NCI-H82 (cell line): ENCODE measurements at regions not wholly inside any gene's neighbourhood (a gene's known extent, or its start where the extent isn't known, plus 50 kb on each side); places are given as distances from the start of the nearest gene placed in this dataset.
"Not testable (repeated sequence)": the region's sequence is repeated elsewhere in the genome, so short reads cannot be mapped to it uniquely, and the experiment has no call there.

Experiments
- DNase-seq: peaks from one replicate; lab custom pipeline; 2025; lab: John Stamatoyannopoulos, UW

- peak; percentile 73 for DNase-seq
Observed at GRCh38 chr6:141077355-141078333, 1055.1 kb upstream of the GJE1 start.

GRCh38 chr6:141057761-141058160 lies 1075.0 kb upstream of the GJE1 start:
- DNase-seq = no peak

- DNase-seq = no peak
Observed at GRCh38 chr6:141056945-141057625, 1075.6 kb upstream of the GJE1 start.

- DNase-seq = no peak
Observed at GRCh38 chr6:141050471-141050870, 1082.3 kb upstream of the GJE1 start.

GRCh38 chr6:141048451-141048850 lies 1084.3 kb upstream of the GJE1 start:
- no peak for DNase-seq

GRCh38 chr6:141046496-141046895 lies 1086.2 kb upstream of the GJE1 start:
- not testable (repeated sequence) for DNase-seq

GRCh38 chr6:141041596-141042087 lies 1091.1 kb upstream of the GJE1 start:
- no peak for DNase-seq

GRCh38 chr6:141035312-141036200 lies 1097.2 kb upstream of the GJE1 start:
- no peak for DNase-seq

- DNase-seq = no peak
Observed at GRCh38 chr6:141033101-141033500, 1099.6 kb upstream of the GJE1 start.

GRCh38 chr6:141029908-141030307 lies 1102.8 kb upstream of the GJE1 start:
- DNase-seq = no peak

- DNase-seq = no peak
Observed at GRCh38 chr6:141028791-141029280, 1103.9 kb upstream of the GJE1 start.

- DNase-seq = peak; percentile 4
Observed at GRCh38 chr6:141026504-141026903, 1106.2 kb upstream of the GJE1 start.

GRCh38 chr6:141024526-141024925 lies 1108.2 kb upstream of the GJE1 start:
- DNase-seq = no peak

GRCh38 chr6:141017941-141018340 lies 1114.8 kb upstream of the GJE1 start:
- DNase-seq = no peak

GRCh38 chr6:141000917-141001316 lies 1131.8 kb upstream of the GJE1 start:
- DNase-seq = no peak

GRCh38 chr6:140993515-140993914 lies 1139.2 kb upstream of the GJE1 start:
- DNase-seq = no peak

GRCh38 chr6:140992678-140993077 lies 1140.0 kb upstream of the GJE1 start:
- no peak for DNase-seq

GRCh38 chr6:140988780-140989179 lies 1143.9 kb upstream of the GJE1 start:
- peak; percentile 27 for DNase-seq

GRCh38 chr6:140987364-140988155 lies 1145.2 kb upstream of the GJE1 start:
- DNase-seq = no peak

GRCh38 chr6:140985679-140986275 lies 1146.9 kb upstream of the GJE1 start:
- no peak for DNase-seq
